H9 (cell line): ENCODE measurements at regions not wholly inside any gene's neighbourhood (a gene's known extent, or its start where the extent isn't known, plus 50 kb on each side); places are given as distances from the start of the nearest gene placed in this dataset.

ENCODE experiments used
- DNase-seq: peaks from one replicate; pipeline ENCODE4 v3.0.0-alpha.2; 2017
- H2AFZ ChIP-seq: one replicate; pipeline ENCODE4 v1.6.1; 2013; ENCODE audit warnings: mild to moderate bottlenecking, low read length, control low read depth, moderate library complexity
- H2AK5ac ChIP-seq: 2 replicates; pipeline ENCODE4 v1.6.1; 2013; ENCODE audit warnings: low read length, control low read depth, mixed read lengths; ENCODE audit not compliant: insufficient read length
- H2BK120ac ChIP-seq: one replicate; pipeline ENCODE4 v1.6.1; 2013; ENCODE audit warnings: low read depth, mild to moderate bottlenecking, low read length, control low read depth, inconsistent platforms; ENCODE audit not compliant: poor library complexity, severe bottlenecking
- H2BK12ac ChIP-seq: 2 replicates; pipeline ENCODE4 v1.6.1; 2013; ENCODE audit warnings: low read length, control low read depth, mixed read lengths, low read depth; ENCODE audit not compliant: insufficient read length
- H2BK15ac ChIP-seq: 2 replicates; pipeline ENCODE4 v1.6.1; 2013; ENCODE audit warnings: low read depth, low read length, control low read depth
- H2BK20ac ChIP-seq: one replicate; pipeline ENCODE4 v1.6.1; 2013; ENCODE audit warnings: low read depth, mild to moderate bottlenecking, low read length, control low read depth, inconsistent platforms; ENCODE audit not compliant: poor library complexity, severe bottlenecking
- H2BK5ac ChIP-seq: 2 replicates; pipeline ENCODE4 v1.6.1; 2013; ENCODE audit warnings: low read length, control low read depth, mixed read lengths; ENCODE audit not compliant: insufficient read length
- H3K14ac ChIP-seq: 2 replicates; pipeline ENCODE4 v1.6.1; 2013; ENCODE audit warnings: low read length, control low read depth; ENCODE audit not compliant: insufficient read depth
- H3K18ac ChIP-seq: 2 replicates; pipeline ENCODE4 v1.6.1; 2013; ENCODE audit warnings: low read depth, mild to moderate bottlenecking, mixed read lengths, low read length, control low read depth; ENCODE audit not compliant: insufficient read length
- H3K23ac ChIP-seq: 2 replicates; pipeline ENCODE4 v1.6.1; 2013; ENCODE audit warnings: low read length, control low read depth, mixed read lengths, low read depth; ENCODE audit not compliant: insufficient read length
- H3K23me2 ChIP-seq: 2 replicates; pipeline ENCODE4 v1.6.1; 2013; ENCODE audit warnings: low read depth, mild to moderate bottlenecking, mixed read lengths, low read length, control low read depth; ENCODE audit not compliant: insufficient read length, poor library complexity, severe bottlenecking
- H3K27ac ChIP-seq: 2 replicates; pipeline ENCODE4 v1.5.1; 2013; ENCODE audit warnings: low read length, control low read depth, mixed read lengths, low read depth; ENCODE audit not compliant: insufficient read length
- H3K27me3 ChIP-seq: 2 replicates; pipeline ENCODE4 v1.6.1; 2013; ENCODE audit warnings: low read length, control low read depth, inconsistent platforms; ENCODE audit not compliant: insufficient read depth
- H3K4ac ChIP-seq: 2 replicates; pipeline ENCODE4 v1.6.1; 2013; ENCODE audit warnings: low read depth, mild to moderate bottlenecking, control low read depth, inconsistent platforms, low read length, moderate library complexity
- H3K4me1 ChIP-seq: 2 replicates; pipeline ENCODE4 v1.6.1; 2013; ENCODE audit warnings: low read length, control low read depth, inconsistent platforms; ENCODE audit not compliant: insufficient read depth
- H3K4me2 ChIP-seq: 2 replicates; pipeline ENCODE4 v1.6.1; 2013; ENCODE audit warnings: low read length, control low read depth, mixed read lengths; ENCODE audit not compliant: insufficient read length, insufficient read depth
- H3K56ac ChIP-seq: 2 replicates; pipeline ENCODE4 v1.6.1; 2013; ENCODE audit warnings: low read depth, mild to moderate bottlenecking, mixed read lengths, low read length, control low read depth; ENCODE audit not compliant: insufficient read length
- H3K79me1 ChIP-seq: 2 replicates; pipeline ENCODE4 v1.6.1; 2013; ENCODE audit warnings: low read depth, mild to moderate bottlenecking, moderate library complexity, low read length, control low read depth, inconsistent platforms; ENCODE audit not compliant: insufficient read depth, poor library complexity, severe bottlenecking
- H3K79me2 ChIP-seq: 2 replicates; pipeline ENCODE4 v1.6.1; 2013; ENCODE audit warnings: low read length, control low read depth, inconsistent platforms; ENCODE audit not compliant: insufficient read depth
- H3K9ac ChIP-seq: 2 replicates; pipeline ENCODE4 v1.6.1; 2013; ENCODE audit warnings: low read length, control low read depth, mixed read lengths; ENCODE audit not compliant: insufficient read length; ENCODE audit errors: extremely low read depth
- H3K9me3 ChIP-seq: one replicate; pipeline ENCODE4 v1.6.1; 2013; ENCODE audit warnings: low read depth, low read length, inconsistent platforms; ENCODE audit not compliant: control insufficient read depth
- H3T11ph ChIP-seq: one replicate; pipeline ENCODE4 v1.6.1; 2013; ENCODE audit warnings: mild to moderate bottlenecking, low read length, control low read depth, inconsistent platforms
- H4K20me1 ChIP-seq: one replicate; pipeline ENCODE4 v1.6.1; 2013; ENCODE audit not compliant: control insufficient read depth, insufficient read length, insufficient read depth
- H4K5ac ChIP-seq: 2 replicates; pipeline ENCODE4 v1.6.1; 2013; ENCODE audit warnings: low read depth, mild to moderate bottlenecking, mixed read lengths, low read length, control low read depth; ENCODE audit not compliant: insufficient read length
- H4K8ac ChIP-seq: replicated peaks from 2 replicates; pipeline ENCODE4 v1.6.1; 2013; ENCODE audit warnings: low read length, control low read depth, mixed read lengths, low read depth; ENCODE audit not compliant: insufficient read length
- H4K91ac ChIP-seq: 2 replicates; pipeline ENCODE4 v1.6.1; 2013; ENCODE audit warnings: low read depth, mild to moderate bottlenecking, moderate library complexity, mixed read lengths, low read length, control low read depth; ENCODE audit not compliant: insufficient read length
- H3K27ac Mint-ChIP-seq, 3 experiments: 2 replicates in 2 of 3; 3 replicates in 1 of 3; pipeline ENCODE4 v1.8.0; 2020 to 2021; ENCODE audit warnings: mixed read lengths in 3 of 3, mild to moderate bottlenecking in 1 of 3, moderate library complexity in 1 of 3
- H3K27me3 Mint-ChIP-seq: 2 replicates; pipeline ENCODE4 v1.8.0; 2021; ENCODE audit warnings: low read depth, mild to moderate bottlenecking, moderate library complexity, mixed read lengths
- H3K36me3 Mint-ChIP-seq, 3 experiments: 2 replicates in 2 of 3; 3 replicates in 1 of 3; pipeline ENCODE4 v1.8.0; 2020 to 2021; ENCODE audit warnings: low read depth in 3 of 3, mixed read lengths in 3 of 3; ENCODE audit not compliant: insufficient read depth in 1 of 3
- H3K4me1 Mint-ChIP-seq, 2 experiments: 2 replicates each; pipeline ENCODE4 v1.8.0; 2020; ENCODE audit warnings: mixed read lengths in 2 of 2
- H3K4me3 Mint-ChIP-seq, 2 experiments: 2 replicates in 1 of 2; 3 replicates in 1 of 2; pipeline ENCODE4 v1.8.0; 2020 to 2021; ENCODE audit warnings: mild to moderate bottlenecking in 2 of 2, mixed read lengths in 2 of 2, moderate library complexity in 1 of 2
- H3K9me3 Mint-ChIP-seq, 2 experiments: 2 replicates in 1 of 2; 3 replicates in 1 of 2; pipeline ENCODE4 v1.8.0; 2020; ENCODE audit warnings: mild to moderate bottlenecking in 2 of 2, mixed read lengths in 2 of 2, moderate library complexity in 1 of 2
- WGBS: extraction: QIAGEN DNeasy Blood & Tissue Kit; methylation state at CpG from one replicate; pipeline ENCODE4 v1.1.7; 2013; ENCODE audit warnings: missing lambda C conversion rate, low lambda C conversion rate, mixed read lengths; ENCODE audit not compliant: insufficient read length; ENCODE audit errors: extremely low coverage; 5-methylcytosine and 5-hydroxymethylcytosine counted together
- TF ChIP-seq, protein P1 (sequence below): fragments of 200-600 bp; sonication (generic); conservative IDR thresholded peaks from 3 replicates; pipeline ENCODE4 v1.8.0; 2021; ENCODE audit warnings: antibody characterized with exemption, mild to moderate bottlenecking

DNA sequence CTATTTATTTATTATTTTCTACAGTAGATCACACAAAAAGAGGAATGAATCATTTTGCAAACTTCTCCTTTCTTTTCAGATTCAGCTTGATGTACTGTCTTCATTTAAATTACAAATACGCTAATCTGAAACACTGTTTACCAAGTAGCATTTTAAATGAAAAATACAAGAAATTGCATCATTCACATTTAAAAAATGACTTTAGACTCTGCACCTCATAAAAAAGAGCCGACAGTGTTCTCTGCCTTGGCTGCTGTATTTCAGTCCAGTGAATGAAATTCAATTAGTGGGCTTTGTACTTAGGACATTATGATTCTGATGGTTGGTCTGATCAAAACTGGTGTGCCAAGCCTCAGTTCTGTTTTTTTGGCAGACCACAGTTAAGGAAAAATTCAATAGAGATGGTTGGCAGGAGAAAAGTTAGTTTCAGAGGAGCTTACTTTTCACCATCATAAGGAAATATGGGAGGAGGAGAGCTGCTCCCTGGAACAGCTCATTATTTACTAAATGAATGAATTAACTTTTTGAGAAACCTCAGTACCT lies 222.4 kb upstream of the ESRRG start:
- Histone ChIP-seq H4K20me1 (no peaks in the 10 kb centered on the region), H3K56ac (no peak overlapping the region), H4K8ac (no peak overlapping the region), H2BK20ac (no peak overlapping the region), H2AFZ (no peak overlapping the region), H2BK12ac (no peak overlapping the region), H4K91ac (no peak overlapping the region), H3K18ac (no peak overlapping the region), H3K23ac (no peak overlapping the region), H3K4me2 (no peak overlapping the region), H3K14ac (no peak overlapping the region), H2BK120ac (no peak overlapping the region), H4K5ac (no peak overlapping the region), H2BK5ac (no peak overlapping the region), H2AK5ac (no peak overlapping the region), H3K23me2 (no peaks in the 10 kb centered on the region), H3K79me1 (no peaks in the 10 kb centered on the region), H3K79me2 (no peaks in the 10 kb centered on the region; the same call in 1 of the 2 replicates), H3K9me3 (no peaks in the 10 kb centered on the region), H3K4ac (no peak overlapping the region), H3K9ac (no peak overlapping the region), H3K27me3 (no peaks in the 10 kb centered on the region), H2BK15ac (no peak overlapping the region), H3T11ph (no peak overlapping the region), H3K27ac (peak overlapping the region; percentile 60), H3K4me1 (peaks cover 12% of the 10 kb centered on the region)
- H3K27ac Mint-ChIP-seq = peak overlapping the region; percentile 91 to 99 (median 95); a peak in 6 of 7 replicates
- no peaks in the 10 kb centered on the region; a peak in 1 of 7 replicates for H3K36me3 Mint-ChIP-seq
- H3K4me3 Mint-ChIP-seq = peak overlapping the region; percentile 6 to 11; a peak in 1 of 5 replicates
- TF ChIP-seq, protein P1, sequence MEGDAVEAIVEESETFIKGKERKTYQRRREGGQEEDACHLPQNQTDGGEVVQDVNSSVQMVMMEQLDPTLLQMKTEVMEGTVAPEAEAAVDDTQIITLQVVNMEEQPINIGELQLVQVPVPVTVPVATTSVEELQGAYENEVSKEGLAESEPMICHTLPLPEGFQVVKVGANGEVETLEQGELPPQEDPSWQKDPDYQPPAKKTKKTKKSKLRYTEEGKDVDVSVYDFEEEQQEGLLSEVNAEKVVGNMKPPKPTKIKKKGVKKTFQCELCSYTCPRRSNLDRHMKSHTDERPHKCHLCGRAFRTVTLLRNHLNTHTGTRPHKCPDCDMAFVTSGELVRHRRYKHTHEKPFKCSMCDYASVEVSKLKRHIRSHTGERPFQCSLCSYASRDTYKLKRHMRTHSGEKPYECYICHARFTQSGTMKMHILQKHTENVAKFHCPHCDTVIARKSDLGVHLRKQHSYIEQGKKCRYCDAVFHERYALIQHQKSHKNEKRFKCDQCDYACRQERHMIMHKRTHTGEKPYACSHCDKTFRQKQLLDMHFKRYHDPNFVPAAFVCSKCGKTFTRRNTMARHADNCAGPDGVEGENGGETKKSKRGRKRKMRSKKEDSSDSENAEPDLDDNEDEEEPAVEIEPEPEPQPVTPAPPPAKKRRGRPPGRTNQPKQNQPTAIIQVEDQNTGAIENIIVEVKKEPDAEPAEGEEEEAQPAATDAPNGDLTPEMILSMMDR = no peak
- DNase-seq = no peak
- WGBS = no CpG with 5 or more reads among the region's 2 CpGs
- no peaks in the 10 kb centered on the region for H3K27me3 Mint-ChIP-seq
- no peaks in the 10 kb centered on the region for H3K9me3 Mint-ChIP-seq
- peaks cover 42 to 49% of the 10 kb centered on the region in 2 experiments for H3K4me1 Mint-ChIP-seq
